Kidney (tissue), 13 donors: ENCODE measurements at regions not wholly inside any gene's neighbourhood (a gene's known extent, or its start where the extent isn't known, plus 50 kb on each side); places are given as distances from the start of the nearest gene placed in this dataset.

Source experiments
- DNase-seq, 5 donors: peaks; one replicate each; pipeline ENCODE4 v3.0.0-alpha.2; 2013 to 2020
- FAIRE-seq: peaks from 2 replicates; lab custom pipeline; 2012; peaks lifted over from hg19 to GRCh38; lab: Jason Lieb, UNC
- H3K27ac ChIP-seq, 2 donors: one replicate each; pipeline ENCODE4 v1.7.0; 2013; ENCODE audit warnings: low read depth in 2 of 2, low read length in 2 of 2, inconsistent platforms in 1 of 2
- H3K27me3 ChIP-seq: one replicate; pipeline ENCODE4 v1.7.1; 2013; ENCODE audit warnings: low read length, inconsistent platforms; ENCODE audit not compliant: control insufficient read depth, insufficient read depth
- H3K36me3 ChIP-seq, 3 donors: one replicate each; pipeline versions ENCODE4 v1.7.0 to v1.7.1; 2013; ENCODE audit warnings: low read length in 3 of 3, control low read depth in 1 of 3, inconsistent platforms in 1 of 3; ENCODE audit not compliant: insufficient read depth in 3 of 3, control insufficient read depth in 2 of 3
- H3K4me1 ChIP-seq, 3 donors: one replicate each; pipeline versions ENCODE4 v1.7.0 to v1.7.1; 2013; ENCODE audit warnings: low read length in 3 of 3, inconsistent platforms in 1 of 3, low read depth in 1 of 3; ENCODE audit not compliant: control insufficient read depth in 2 of 3, insufficient read depth in 2 of 3
- H3K4me3 ChIP-seq, 3 donors: one replicate each; pipeline versions ENCODE4 v1.7.0 to v1.8.1; 2013; ENCODE audit warnings: low read length in 3 of 3, control low read depth in 1 of 3, inconsistent platforms in 1 of 3
- H3K9ac ChIP-seq, 3 donors: one replicate each; pipeline versions ENCODE4 v1.7.0 to v1.7.1; 2013; ENCODE audit warnings: low read length in 3 of 3, control low read depth in 1 of 3, inconsistent platforms in 1 of 3
- H3K9me3 ChIP-seq, 3 donors: one replicate each; pipeline versions ENCODE4 v1.7.0 to v1.7.1; 2013; ENCODE audit warnings: low read length in 3 of 3, control low read depth in 1 of 3, inconsistent platforms in 1 of 3; ENCODE audit not compliant: control insufficient read depth in 2 of 3, insufficient read depth in 1 of 3
- intact Hi-C: fragments of 100-400 bp; cut with DNase I; formaldehyde crosslinking; loops from one replicate; pipeline ENCODE4 v1.11.1; 2022
- TF ChIP-seq, protein P1 (sequence below): IDR thresholded peaks from 3 replicates; pipeline ENCODE4 v1.5.1; 2012; ENCODE audit warnings: mild to moderate bottlenecking, moderate library complexity, borderline replicate concordance; ENCODE audit not compliant: insufficient read depth; ENCODE audit errors: extremely low read depth
- donor health status: control.
- donor health status: control.
- donor health status: control.
- donor health status: control.
- donor health status: control.
- donor health status: DM: yes; HTN: yes; CAD: no.
- donor health status: Normal renal cell carcinoma (clear cell type).

DNA sequence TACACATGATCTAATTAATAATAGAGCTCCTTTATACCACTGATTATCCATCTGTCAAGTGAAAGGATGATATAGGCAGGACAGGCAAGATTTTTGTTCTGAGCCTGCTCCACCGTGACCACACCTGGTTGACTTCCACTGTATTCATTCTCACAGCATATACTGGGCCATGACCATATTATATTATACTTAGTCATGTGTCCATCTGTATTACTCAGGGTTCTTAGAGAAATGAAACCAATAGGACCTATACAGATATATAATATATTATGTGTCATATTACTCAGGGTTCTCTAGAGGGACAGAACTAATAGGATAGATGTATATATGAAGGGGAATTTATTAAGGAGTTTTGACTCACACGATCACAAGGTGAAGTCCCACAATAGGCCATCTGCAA is 675.1 kb downstream of the GRXCR1 start:
- Histone ChIP-seq H3K9me3 (no peaks in the 10 kb centered on the region), H3K36me3 (no peaks in the 10 kb centered on the region), H3K27ac (no peak overlapping the region), H3K27me3 (no peaks in the 10 kb centered on the region), H3K9ac (no peak overlapping the region), H3K4me3 (no peak overlapping the region), H3K4me1 (no peaks in the 10 kb centered on the region)
- TF ChIP-seq, protein P1, sequence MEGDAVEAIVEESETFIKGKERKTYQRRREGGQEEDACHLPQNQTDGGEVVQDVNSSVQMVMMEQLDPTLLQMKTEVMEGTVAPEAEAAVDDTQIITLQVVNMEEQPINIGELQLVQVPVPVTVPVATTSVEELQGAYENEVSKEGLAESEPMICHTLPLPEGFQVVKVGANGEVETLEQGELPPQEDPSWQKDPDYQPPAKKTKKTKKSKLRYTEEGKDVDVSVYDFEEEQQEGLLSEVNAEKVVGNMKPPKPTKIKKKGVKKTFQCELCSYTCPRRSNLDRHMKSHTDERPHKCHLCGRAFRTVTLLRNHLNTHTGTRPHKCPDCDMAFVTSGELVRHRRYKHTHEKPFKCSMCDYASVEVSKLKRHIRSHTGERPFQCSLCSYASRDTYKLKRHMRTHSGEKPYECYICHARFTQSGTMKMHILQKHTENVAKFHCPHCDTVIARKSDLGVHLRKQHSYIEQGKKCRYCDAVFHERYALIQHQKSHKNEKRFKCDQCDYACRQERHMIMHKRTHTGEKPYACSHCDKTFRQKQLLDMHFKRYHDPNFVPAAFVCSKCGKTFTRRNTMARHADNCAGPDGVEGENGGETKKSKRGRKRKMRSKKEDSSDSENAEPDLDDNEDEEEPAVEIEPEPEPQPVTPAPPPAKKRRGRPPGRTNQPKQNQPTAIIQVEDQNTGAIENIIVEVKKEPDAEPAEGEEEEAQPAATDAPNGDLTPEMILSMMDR: no peak
- intact Hi-C loops: no loop called here
- FAIRE-seq (no peak), DNase-seq (no peak)

GRCh38 chr4:43586813-43587212 is 694.3 kb downstream of the GRXCR1 start:
- H3K36me3 ChIP-seq: no peaks in the 10 kb centered on the region
- DNase-seq (no peak), FAIRE-seq (no peak)
- no peak overlapping the region for H3K4me3 ChIP-seq
- H3K4me1 ChIP-seq: no peaks in the 10 kb centered on the region
- TF ChIP-seq, protein P1: no peak
- no peak overlapping the region for H3K9ac ChIP-seq
- no peaks in the 10 kb centered on the region for H3K27me3 ChIP-seq
- no peak overlapping the region for H3K27ac ChIP-seq
- intact Hi-C loops: no loop called here
- no peaks in the 10 kb centered on the region for H3K9me3 ChIP-seq

GRCh38 chr4:43587758-43588157 is 695.2 kb downstream of the GRXCR1 start:
- Histone ChIP-seq H3K4me1 (no peaks in the 10 kb centered on the region), H3K36me3 (no peaks in the 10 kb centered on the region), H3K27me3 (no peaks in the 10 kb centered on the region), H3K27ac (no peak overlapping the region), H3K9me3 (no peaks in the 10 kb centered on the region), H3K9ac (no peak overlapping the region), H3K4me3 (no peak overlapping the region)
- TF ChIP-seq, protein P1: no peak
- DNase-seq (no peak), FAIRE-seq (no peak)
- intact Hi-C loops: no loop called here

DNA sequence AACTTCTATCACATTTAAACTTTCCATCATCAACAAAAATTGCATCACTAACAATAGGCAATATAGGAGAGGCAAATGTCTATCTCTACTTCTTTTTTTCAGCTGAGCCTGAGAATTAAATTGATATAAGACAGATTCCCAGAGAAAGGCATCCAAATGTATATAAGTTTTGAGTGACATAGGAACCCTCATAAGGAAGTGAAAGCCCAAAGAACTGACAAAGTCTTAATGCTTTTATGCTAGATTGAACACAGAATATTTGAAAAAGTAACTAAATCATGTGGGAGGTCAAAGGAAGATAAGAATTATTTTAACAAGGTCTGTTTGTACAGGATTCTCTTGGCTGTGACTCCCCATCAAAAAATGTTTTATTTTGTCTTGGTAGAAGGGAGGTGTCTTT is 714.9 kb downstream of the GRXCR1 start:
- Histone ChIP-seq H3K36me3 (no peaks in the 10 kb centered on the region), H3K27ac (no peak overlapping the region), H3K9me3 (no peaks in the 10 kb centered on the region), H3K27me3 (no peaks in the 10 kb centered on the region), H3K4me3 (no peak overlapping the region), H3K4me1 (no peaks in the 10 kb centered on the region), H3K9ac (no peak overlapping the region)
- FAIRE-seq (no peak), DNase-seq (no peak)
- intact Hi-C loops: no loop called here
- TF ChIP-seq, protein P1: no peak
